ENCODE measurements at regions not wholly inside any gene's neighbourhood (a gene's known extent, or its start where the extent isn't known, plus 50 kb on each side); places are given as distances from the start of the nearest gene placed in this dataset.

GRCh38 chr3:41064526-41064925 is 134.8 kb upstream of the CTNNB1 start:
- in situ Hi-C loops (cut with MboI; ENCODE audit: low sequenced_read_pairs), result no loop called here
- no peak overlapping the region for H3K4me3 ChIP-seq
- H3K36me3 ChIP-seq (replicated peaks), result no peaks in the 10 kb centered on the region
- no peaks in the 10 kb centered on the region for H3K9me3 ChIP-seq
- no peaks in the 10 kb centered on the region for H3K27me3 ChIP-seq (ENCODE audit: low read depth)
- no peaks in the 10 kb centered on the region for H3K4me1 ChIP-seq
- no peak for DNase-seq (ENCODE audit: low spot score in 2 of 2)

DNA sequence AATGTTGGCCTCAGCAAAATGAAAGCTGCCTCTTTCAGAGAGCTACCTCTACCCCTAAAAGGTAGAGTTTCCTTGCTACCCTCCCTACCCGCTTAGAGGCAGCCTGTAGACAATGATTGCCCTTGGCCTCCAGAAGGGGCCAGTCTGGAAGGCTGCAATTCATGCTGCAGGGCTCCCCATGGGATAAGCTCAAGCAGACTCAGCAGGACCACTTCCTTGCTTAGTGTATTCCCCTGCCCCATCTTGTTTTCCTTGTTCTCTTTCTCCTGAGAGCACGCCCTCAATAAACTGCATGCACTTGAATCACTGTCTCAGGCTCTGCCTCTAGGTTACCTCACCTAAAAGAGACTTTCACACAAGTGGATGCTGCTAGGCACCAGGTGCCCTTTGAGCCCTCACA is 134.0 kb upstream of the CTNNB1 start:
- in situ Hi-C loops (cut with MboI; ENCODE audit: low sequenced_read_pairs), result no loop called here
- no peaks in the 10 kb centered on the region for H3K36me3 ChIP-seq (replicated peaks)
- H3K9me3 ChIP-seq, result no peaks in the 10 kb centered on the region
- no peaks in the 10 kb centered on the region for H3K27me3 ChIP-seq (ENCODE audit: low read depth)
- H3K4me3 ChIP-seq, result no peak overlapping the region
- H3K4me1 ChIP-seq, result no peaks in the 10 kb centered on the region
- no peak for DNase-seq (ENCODE audit: low spot score in 2 of 2)

DNA sequence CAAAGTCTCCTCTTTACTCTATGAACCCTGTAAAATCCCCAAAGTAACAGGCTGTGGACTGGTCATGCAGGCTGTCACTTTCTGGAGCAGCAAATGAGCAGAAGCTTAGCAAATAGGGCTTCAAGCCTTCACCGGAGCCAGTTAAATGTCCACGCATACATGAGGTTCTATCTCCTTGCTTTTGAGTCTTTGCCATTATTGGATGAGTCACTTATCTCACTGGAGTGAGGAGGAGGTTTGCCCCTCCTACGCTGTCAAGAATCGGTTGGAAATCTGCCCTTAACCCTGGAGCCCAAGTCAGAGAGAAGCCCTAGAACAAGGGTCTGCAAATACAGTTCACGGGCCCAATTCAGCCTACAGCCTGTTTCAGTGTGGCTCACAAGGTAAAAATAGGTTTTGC is 126.1 kb upstream of the CTNNB1 start:
- in situ Hi-C loops (cut with MboI; ENCODE audit: low sequenced_read_pairs), result no loop called here

DNA sequence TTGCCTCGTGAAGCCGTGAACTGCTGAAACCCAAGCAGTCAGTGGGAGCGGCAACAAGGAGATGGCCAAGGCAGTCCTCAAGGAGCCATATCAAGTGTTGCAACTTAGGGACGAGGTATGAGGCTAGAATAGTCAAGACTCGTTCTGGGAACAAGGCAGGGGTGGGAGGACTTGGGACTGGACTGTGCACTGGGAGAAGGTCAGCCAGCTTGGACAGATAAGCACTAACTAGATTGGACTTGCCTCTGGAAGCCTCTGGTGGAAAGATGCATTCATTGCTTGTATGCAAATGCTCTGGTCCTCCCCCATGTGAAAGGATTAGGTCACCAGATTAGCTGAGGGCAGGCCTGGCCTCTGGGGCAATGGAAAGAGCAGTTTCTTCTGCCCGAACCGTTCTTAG is 123.3 kb upstream of the CTNNB1 start:
- H3K9me3 ChIP-seq, result no peaks in the 10 kb centered on the region
- no peaks in the 10 kb centered on the region for H3K36me3 ChIP-seq (replicated peaks)
- no peak for DNase-seq (ENCODE audit: low spot score in 2 of 2)
- no peaks in the 10 kb centered on the region for H3K27me3 ChIP-seq (ENCODE audit: low read depth)
- in situ Hi-C loops (cut with MboI; ENCODE audit: low sequenced_read_pairs), result no loop called here
- no peak overlapping the region for H3K4me3 ChIP-seq
- H3K4me1 ChIP-seq, result no peaks in the 10 kb centered on the region

More for the DNA sequence above, 126.1 kb upstream of the CTNNB1 start:
- DNase-seq (ENCODE audit: low spot score in 2 of 2), result no peak
- Histone ChIP-seq H3K9me3 (no peaks in the 10 kb centered on the region), H3K27me3 (ENCODE audit: low read depth) (no peaks in the 10 kb centered on the region), H3K4me3 (no peak overlapping the region), H3K36me3 (replicated peaks) (no peaks in the 10 kb centered on the region), H3K4me1 (no peaks in the 10 kb centered on the region)

GRCh38 chr3:41076399-41076798 is 122.9 kb upstream of the CTNNB1 start:
- H3K9me3 ChIP-seq, result no peaks in the 10 kb centered on the region
- DNase-seq (ENCODE audit: low spot score in 2 of 2), result no peak
- H3K4me1 ChIP-seq, result no peaks in the 10 kb centered on the region
- no peak overlapping the region for H3K4me3 ChIP-seq
- H3K27me3 ChIP-seq (ENCODE audit: low read depth), result no peaks in the 10 kb centered on the region
- in situ Hi-C loops (cut with MboI; ENCODE audit: low sequenced_read_pairs), result no loop called here
- no peaks in the 10 kb centered on the region for H3K36me3 ChIP-seq (replicated peaks)

GRCh38 chr3:41080141-41080540 is 119.2 kb upstream of the CTNNB1 start:
- Histone ChIP-seq H3K4me3 (no peak overlapping the region), H3K27me3 (ENCODE audit: low read depth) (no peaks in the 10 kb centered on the region; the same call in 1 of the 2 replicates), H3K4me1 (no peaks in the 10 kb centered on the region), H3K36me3 (replicated peaks) (no peaks in the 10 kb centered on the region), H3K9me3 (no peaks in the 10 kb centered on the region)
- DNase-seq (ENCODE audit: low spot score in 2 of 2), result no peak
- in situ Hi-C loops (cut with MboI; ENCODE audit: low sequenced_read_pairs), result no loop called here

- Histone ChIP-seq H3K36me3 (replicated peaks) (no peaks in the 10 kb centered on the region), H3K4me1 (no peaks in the 10 kb centered on the region), H3K9me3 (no peaks in the 10 kb centered on the region), H3K27me3 (ENCODE audit: low read depth) (no peaks in the 10 kb centered on the region), H3K4me3 (no peak overlapping the region)
- no peak for DNase-seq (ENCODE audit: low spot score in 2 of 2)
- in situ Hi-C loops (cut with MboI; ENCODE audit: low sequenced_read_pairs), result no loop called here
These were observed 110.4 kb upstream of the CTNNB1 start for GRCh38 chr3:41088882-41089281.

GRCh38 chr3:41089566-41089965 is 109.7 kb upstream of the CTNNB1 start:
- H3K27me3 ChIP-seq (ENCODE audit: low read depth), result no peaks in the 10 kb centered on the region
- no peak overlapping the region for H3K4me3 ChIP-seq
- no peaks in the 10 kb centered on the region for H3K4me1 ChIP-seq
- no peaks in the 10 kb centered on the region for H3K36me3 ChIP-seq (replicated peaks)
- no peaks in the 10 kb centered on the region for H3K9me3 ChIP-seq
- no peak for DNase-seq (ENCODE audit: low spot score in 2 of 2)
- in situ Hi-C loops (cut with MboI; ENCODE audit: low sequenced_read_pairs), result no loop called here

DNA sequence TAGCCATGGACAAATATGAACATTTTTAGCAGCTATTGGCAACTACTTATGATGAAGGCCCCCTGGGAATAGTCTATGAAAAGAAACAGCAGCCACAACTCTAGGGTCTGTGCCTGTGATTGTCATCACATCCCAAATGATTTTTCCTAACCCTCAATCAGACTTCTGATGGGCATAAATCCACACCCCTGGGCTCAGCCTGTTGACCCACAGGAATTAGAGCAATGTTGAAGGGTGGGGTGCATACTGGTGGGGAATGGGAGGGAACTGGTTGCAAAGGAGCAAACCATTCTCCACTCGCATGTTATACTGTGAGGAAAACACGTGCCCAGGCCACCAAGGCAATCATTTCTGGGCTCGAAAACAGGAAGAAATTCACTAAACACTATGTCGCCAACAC is 106.5 kb upstream of the CTNNB1 start:
- in situ Hi-C loops (cut with MboI; ENCODE audit: low sequenced_read_pairs), result no loop called here
- Histone ChIP-seq H3K4me1 (no peaks in the 10 kb centered on the region), H3K9me3 (no peaks in the 10 kb centered on the region), H3K4me3 (no peak overlapping the region), H3K36me3 (replicated peaks) (no peaks in the 10 kb centered on the region), H3K27me3 (ENCODE audit: low read depth) (no peaks in the 10 kb centered on the region)
- DNase-seq (ENCODE audit: low spot score in 2 of 2), result no peak

- no peaks in the 10 kb centered on the region for H3K36me3 ChIP-seq (replicated peaks)
- no peaks in the 10 kb centered on the region for H3K4me1 ChIP-seq
- no peak for DNase-seq (ENCODE audit: low spot score in 2 of 2)
- no peak overlapping the region for H3K4me3 ChIP-seq
- H3K9me3 ChIP-seq, result no peaks in the 10 kb centered on the region
- in situ Hi-C loops (cut with MboI; ENCODE audit: low sequenced_read_pairs), result no loop called here
- H3K27me3 ChIP-seq (ENCODE audit: low read depth), result no peaks in the 10 kb centered on the region
These were observed 105.8 kb upstream of the CTNNB1 start for GRCh38 chr3:41093476-41093875.

- in situ Hi-C loops (cut with MboI; ENCODE audit: low sequenced_read_pairs), result no loop called here
- Histone ChIP-seq H3K4me1 (no peaks in the 10 kb centered on the region), H3K4me3 (no peak overlapping the region), H3K27me3 (ENCODE audit: low read depth) (no peaks in the 10 kb centered on the region), H3K36me3 (replicated peaks) (no peaks in the 10 kb centered on the region), H3K9me3 (no peaks in the 10 kb centered on the region)
- DNase-seq (ENCODE audit: low spot score in 2 of 2), result no peak
These were observed 105.0 kb upstream of the CTNNB1 start for GRCh38 chr3:41094351-41094750.

DNA sequence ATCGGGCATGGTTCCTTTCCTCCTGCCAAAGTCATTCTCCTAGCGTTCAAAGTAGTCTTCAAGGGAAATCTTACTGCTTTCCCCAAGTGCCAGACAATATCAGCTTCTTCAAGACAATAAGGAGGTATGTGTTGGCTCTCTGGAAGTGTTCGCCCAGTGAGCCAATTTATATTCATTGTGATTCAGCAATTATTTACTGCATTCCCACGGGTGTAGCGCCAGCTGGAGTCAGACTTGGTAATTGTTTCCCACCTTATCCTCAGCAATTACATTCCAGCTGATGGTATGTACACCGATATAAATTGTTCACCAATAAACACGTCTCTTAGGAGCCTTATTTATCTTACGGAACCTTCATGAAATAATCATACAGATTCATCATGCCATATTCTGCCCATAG is 103.6 kb upstream of the CTNNB1 start:
- no peak for DNase-seq (ENCODE audit: low spot score in 2 of 2)
- in situ Hi-C loops (cut with MboI; ENCODE audit: low sequenced_read_pairs), result no loop called here
- no peaks in the 10 kb centered on the region for H3K4me1 ChIP-seq
- H3K27me3 ChIP-seq (ENCODE audit: low read depth), result no peaks in the 10 kb centered on the region
- no peaks in the 10 kb centered on the region for H3K36me3 ChIP-seq (replicated peaks)
- no peaks in the 10 kb centered on the region for H3K9me3 ChIP-seq
- H3K4me3 ChIP-seq, result no peak overlapping the region

GRCh38 chr3:41097896-41098496 is 101.3 kb upstream of the CTNNB1 start:
- Histone ChIP-seq H3K4me1 (no peaks in the 10 kb centered on the region), H3K9me3 (no peaks in the 10 kb centered on the region), H3K4me3 (no peak overlapping the region), H3K27me3 (ENCODE audit: low read depth) (no peaks in the 10 kb centered on the region), H3K36me3 (replicated peaks) (no peaks in the 10 kb centered on the region)
- no peak for DNase-seq (ENCODE audit: low spot score in 2 of 2)
- in situ Hi-C loops (cut with MboI; ENCODE audit: low sequenced_read_pairs), result no loop called here

GRCh38 chr3:41101231-41101630 is 98.1 kb upstream of the CTNNB1 start:
- no peaks in the 10 kb centered on the region for H3K4me1 ChIP-seq
- no peak for DNase-seq (ENCODE audit: low spot score in 2 of 2)
- in situ Hi-C loops (cut with MboI; ENCODE audit: low sequenced_read_pairs), result no loop called here

GRCh38 chr3:41102053-41102556 is 97.2 kb upstream of the CTNNB1 start:
- in situ Hi-C loops (cut with MboI; ENCODE audit: low sequenced_read_pairs), result no loop called here
- no peaks in the 10 kb centered on the region for H3K9me3 ChIP-seq
- H3K4me1 ChIP-seq, result no peaks in the 10 kb centered on the region
- no peak overlapping the region for H3K4me3 ChIP-seq
- H3K36me3 ChIP-seq (replicated peaks), result no peaks in the 10 kb centered on the region
- no peaks in the 10 kb centered on the region for H3K27me3 ChIP-seq (ENCODE audit: low read depth)
- DNase-seq (ENCODE audit: low spot score in 2 of 2), result no peak

More at GRCh38 chr3:41101231-41101630, 98.1 kb upstream of the CTNNB1 start:
- Histone ChIP-seq H3K27me3 (ENCODE audit: low read depth) (no peaks in the 10 kb centered on the region), H3K4me3 (no peak overlapping the region), H3K9me3 (no peaks in the 10 kb centered on the region), H3K36me3 (replicated peaks) (no peaks in the 10 kb centered on the region)
